Neural cell (in vitro differentiated cells): ENCODE measurements at regions not wholly inside any gene's neighbourhood (a gene's known extent, or its start where the extent isn't known, plus 50 kb on each side); places are given as distances from the start of the nearest gene placed in this dataset.

Experiments used
- CTCF ChIP-seq: fragments of 450-650 bp; IDR thresholded peaks from 2 replicates; pipeline ENCODE4 v1.5.1; 2014; ENCODE audit warnings: antibody characterized with exemption, mild to moderate bottlenecking, moderate library complexity; ENCODE audit not compliant: poor library complexity, severe bottlenecking
- EP300 ChIP-seq: fragments of 450-650 bp; conservative IDR thresholded peaks from 2 replicates; pipeline ENCODE4 v1.6.1; 2014; ENCODE audit warnings: antibody characterized with exemption, mild to moderate bottlenecking, moderate library complexity; ENCODE audit not compliant: poor library complexity, severe bottlenecking
- EZH2 ChIP-seq: fragments of 200-600, 300-800 bp; shearing (Covaris generic), sonication (generic); IDR thresholded peaks from 2 replicates; pipeline ENCODE4 v1.6.1; 2014; ENCODE audit warnings: antibody characterized with exemption, low read length, borderline replicate concordance, mild to moderate bottlenecking; ENCODE audit not compliant: insufficient read depth, poor library complexity, severe bottlenecking
- POLR2AphosphoS5 ChIP-seq: IDR thresholded peaks from 2 replicates; pipeline ENCODE4 v1.6.1; 2012
- RAD21 ChIP-seq: fragments of 450-650 bp; conservative IDR thresholded peaks from 2 replicates; pipeline ENCODE4 v1.6.1; 2014; ENCODE audit warnings: antibody characterized with exemption, mild to moderate bottlenecking, moderate library complexity
- SMC3 ChIP-seq: fragments of 450-650 bp; conservative IDR thresholded peaks from 2 replicates; pipeline ENCODE4 v1.6.1; 2014; ENCODE audit warnings: antibody characterized with exemption, mild to moderate bottlenecking, moderate library complexity; ENCODE audit not compliant: poor library complexity
- TF ChIP-seq, protein P1 (sequence below): IDR thresholded peaks from 2 replicates; pipeline ENCODE4 v1.6.1; 2012; ENCODE audit warnings: borderline replicate concordance

GRCh38 chr2:129723277-129724020, 256.0 kb upstream of the RAB6C start:
- TF ChIP-seq CTCF: no peak
- TF ChIP-seq POLR2AphosphoS5: no peak
- TF ChIP-seq, protein P1, sequence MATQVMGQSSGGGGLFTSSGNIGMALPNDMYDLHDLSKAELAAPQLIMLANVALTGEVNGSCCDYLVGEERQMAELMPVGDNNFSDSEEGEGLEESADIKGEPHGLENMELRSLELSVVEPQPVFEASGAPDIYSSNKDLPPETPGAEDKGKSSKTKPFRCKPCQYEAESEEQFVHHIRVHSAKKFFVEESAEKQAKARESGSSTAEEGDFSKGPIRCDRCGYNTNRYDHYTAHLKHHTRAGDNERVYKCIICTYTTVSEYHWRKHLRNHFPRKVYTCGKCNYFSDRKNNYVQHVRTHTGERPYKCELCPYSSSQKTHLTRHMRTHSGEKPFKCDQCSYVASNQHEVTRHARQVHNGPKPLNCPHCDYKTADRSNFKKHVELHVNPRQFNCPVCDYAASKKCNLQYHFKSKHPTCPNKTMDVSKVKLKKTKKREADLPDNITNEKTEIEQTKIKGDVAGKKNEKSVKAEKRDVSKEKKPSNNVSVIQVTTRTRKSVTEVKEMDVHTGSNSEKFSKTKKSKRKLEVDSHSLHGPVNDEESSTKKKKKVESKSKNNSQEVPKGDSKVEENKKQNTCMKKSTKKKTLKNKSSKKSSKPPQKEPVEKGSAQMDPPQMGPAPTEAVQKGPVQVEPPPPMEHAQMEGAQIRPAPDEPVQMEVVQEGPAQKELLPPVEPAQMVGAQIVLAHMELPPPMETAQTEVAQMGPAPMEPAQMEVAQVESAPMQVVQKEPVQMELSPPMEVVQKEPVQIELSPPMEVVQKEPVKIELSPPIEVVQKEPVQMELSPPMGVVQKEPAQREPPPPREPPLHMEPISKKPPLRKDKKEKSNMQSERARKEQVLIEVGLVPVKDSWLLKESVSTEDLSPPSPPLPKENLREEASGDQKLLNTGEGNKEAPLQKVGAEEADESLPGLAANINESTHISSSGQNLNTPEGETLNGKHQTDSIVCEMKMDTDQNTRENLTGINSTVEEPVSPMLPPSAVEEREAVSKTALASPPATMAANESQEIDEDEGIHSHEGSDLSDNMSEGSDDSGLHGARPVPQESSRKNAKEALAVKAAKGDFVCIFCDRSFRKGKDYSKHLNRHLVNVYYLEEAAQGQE: no peak
- no peak for TF ChIP-seq EZH2
- TF ChIP-seq EP300: no peak
- no peak for TF ChIP-seq SMC3
- no peak for TF ChIP-seq RAD21
